Stomach (tissue), 8 donors: ENCODE measurements at regions not wholly inside any gene's neighbourhood (a gene's known extent, or its start where the extent isn't known, plus 50 kb on each side); places are given as distances from the start of the nearest gene placed in this dataset.

Source experiments
- DNase-seq, 2 donors: peaks; one replicate each; pipeline versions ENCODE4 v3.0.0 to v3.0.0-alpha.2; 2013 to 2019
- H3K27ac ChIP-seq, 5 donors: fragments of 200-600 bp in 4 of 5; sonication (generic) in 4 of 5; one replicate each; pipeline ENCODE4 v1.5.1; 2013 to 2019; ENCODE audit warnings: mild to moderate bottlenecking in 1 of 5, moderate library complexity in 1 of 5
- H3K27me3 ChIP-seq, 3 donors: fragments of 200-600 bp; sonication (generic); one replicate each; pipeline ENCODE4 v1.5.1; 2017 to 2019; ENCODE audit warnings: mixed run types in 1 of 3
- H3K36me3 ChIP-seq, 4 donors: fragments of 200-600 bp; sonication (generic); 1 replicate in 3 of 4; 2 replicates in 1 of 4; pipeline ENCODE4 v1.5.1; 2016 to 2019
- H3K4me1 ChIP-seq, 4 donors: fragments of 200-600 bp; sonication (generic); one replicate each; pipeline ENCODE4 v1.5.1; 2016 to 2019
- H3K4me3 ChIP-seq, 4 donors: fragments of 200-600 bp; sonication (generic) in 3 of 4; one replicate each; pipeline ENCODE4 v1.5.1; 2016 to 2019; ENCODE audit warnings: mild to moderate bottlenecking in 1 of 4
- H3K9me3 ChIP-seq, 4 donors: fragments of 200-600 bp; sonication (generic); one replicate each; pipeline ENCODE4 v1.5.1; 2016 to 2019
- EP300 ChIP-seq: sonication (generic); formaldehyde crosslinking; IDR thresholded peaks from one replicate; pipeline ENCODE4 v1.6.1; 2017; ENCODE audit warnings: antibody characterized with exemption
- POLR2A ChIP-seq, 4 donors: fragments of 450-650 bp; IDR thresholded peaks; one replicate each; pipeline ENCODE4 v1.6.1; 2016; ENCODE audit warnings: antibody characterized with exemption in 4 of 4, control low read depth in 2 of 4, mild to moderate bottlenecking in 1 of 4, moderate library complexity in 1 of 4
- POLR2AphosphoS5 ChIP-seq, 3 donors: sonication (generic); formaldehyde crosslinking; IDR thresholded peaks; one replicate each; pipeline ENCODE4 v1.6.1; 2016; ENCODE audit warnings: antibody characterized with exemption in 3 of 3
- WGBS, 5 donors: extraction: QIAGEN DNeasy Blood & Tissue Kit in 3 of 5; methylation state at CpG; one replicate each; pipeline versions ENCODE4 v1.1.5 to v1.1.7; 2013 to 2018; 5-methylcytosine and 5-hydroxymethylcytosine counted together
- intact Hi-C: fragments of 100-400 bp; cut with DNase I; formaldehyde crosslinking; loops from one replicate; pipeline ENCODE4 v1.15.1; 2023; ENCODE audit warnings: low total_unique reads
- TF ChIP-seq, protein P1 (sequence below), 7 experiments: fragments of 450-650 bp in 4 of 7; fragments of 200-600 bp in 3 of 7; sonication (generic) in 3 of 7; IDR thresholded peaks; one replicate each; pipeline ENCODE4 v1.5.1; 2016 to 2019; ENCODE audit warnings: antibody characterized with exemption in 7 of 7, control low read depth in 2 of 7, mild to moderate bottlenecking in 1 of 7
- donor health status: healthy with polysubstance abuse.
- donor health status: Bipolar disorder and iron deficiency.
- donor health status: healthy.

GRCh38 chr21:32113486-32113885, 165.4 kb downstream of the MIS18A start:
- Histone ChIP-seq H3K4me3 (no peak overlapping the region), H3K27ac (no peak overlapping the region), H3K36me3 (no peaks in the 10 kb centered on the region), H3K27me3 (no peaks in the 10 kb centered on the region), H3K9me3 (no peaks in the 10 kb centered on the region), H3K4me1 (no peaks in the 10 kb centered on the region)
- TF ChIP-seq, protein P1, sequence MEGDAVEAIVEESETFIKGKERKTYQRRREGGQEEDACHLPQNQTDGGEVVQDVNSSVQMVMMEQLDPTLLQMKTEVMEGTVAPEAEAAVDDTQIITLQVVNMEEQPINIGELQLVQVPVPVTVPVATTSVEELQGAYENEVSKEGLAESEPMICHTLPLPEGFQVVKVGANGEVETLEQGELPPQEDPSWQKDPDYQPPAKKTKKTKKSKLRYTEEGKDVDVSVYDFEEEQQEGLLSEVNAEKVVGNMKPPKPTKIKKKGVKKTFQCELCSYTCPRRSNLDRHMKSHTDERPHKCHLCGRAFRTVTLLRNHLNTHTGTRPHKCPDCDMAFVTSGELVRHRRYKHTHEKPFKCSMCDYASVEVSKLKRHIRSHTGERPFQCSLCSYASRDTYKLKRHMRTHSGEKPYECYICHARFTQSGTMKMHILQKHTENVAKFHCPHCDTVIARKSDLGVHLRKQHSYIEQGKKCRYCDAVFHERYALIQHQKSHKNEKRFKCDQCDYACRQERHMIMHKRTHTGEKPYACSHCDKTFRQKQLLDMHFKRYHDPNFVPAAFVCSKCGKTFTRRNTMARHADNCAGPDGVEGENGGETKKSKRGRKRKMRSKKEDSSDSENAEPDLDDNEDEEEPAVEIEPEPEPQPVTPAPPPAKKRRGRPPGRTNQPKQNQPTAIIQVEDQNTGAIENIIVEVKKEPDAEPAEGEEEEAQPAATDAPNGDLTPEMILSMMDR (IDR thresholded peaks at IDR 0.05), result no peak
- no peak for TF ChIP-seq POLR2AphosphoS5 (IDR thresholded peaks at IDR 0.05)
- TF ChIP-seq POLR2A (IDR thresholded peaks at IDR 0.05), result no peak
- TF ChIP-seq EP300, result no peak
- DNase-seq, result no peak
- 72 to 82% (median 75%) methylated on average over 3 of the region's 3 CpGs for WGBS, 5 donors
- intact Hi-C loops, result no loop called here

DNA sequence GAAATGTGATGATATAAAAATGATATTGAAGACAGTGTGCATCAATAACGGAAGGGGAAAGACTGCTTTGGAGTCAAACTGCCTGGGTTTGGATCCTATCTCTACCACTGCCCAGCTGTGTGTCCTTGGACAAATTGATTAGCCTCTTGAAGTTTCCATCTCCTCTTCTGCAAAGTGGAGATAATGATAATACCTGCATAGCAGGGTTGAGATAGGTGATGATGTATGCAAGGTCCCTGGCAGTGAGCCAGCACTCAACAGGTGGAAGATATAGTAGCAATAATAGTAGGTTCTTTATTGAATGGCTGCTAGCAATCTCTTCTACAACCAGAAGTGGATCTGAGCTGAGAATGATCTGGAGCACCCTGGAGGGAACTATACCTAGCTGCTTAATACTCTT, 166.7 kb downstream of the MIS18A start:
- Histone ChIP-seq H3K9me3 (no peaks in the 10 kb centered on the region), H3K36me3 (no peaks in the 10 kb centered on the region), H3K4me3 (no peak overlapping the region), H3K4me1 (no peaks in the 10 kb centered on the region), H3K27ac (no peak overlapping the region), H3K27me3 (no peaks in the 10 kb centered on the region)
- 79 to 90% (median 85%) methylated on average over 1 of the region's 1 CpG for WGBS, 5 donors
- no peak for DNase-seq
- intact Hi-C loops, result no loop called here
- no peak for TF ChIP-seq POLR2AphosphoS5 (IDR thresholded peaks at IDR 0.05)
- TF ChIP-seq POLR2A (IDR thresholded peaks at IDR 0.05), result no peak
- TF ChIP-seq, protein P1 (IDR thresholded peaks at IDR 0.05), result no peak
- no peak for TF ChIP-seq EP300

DNA sequence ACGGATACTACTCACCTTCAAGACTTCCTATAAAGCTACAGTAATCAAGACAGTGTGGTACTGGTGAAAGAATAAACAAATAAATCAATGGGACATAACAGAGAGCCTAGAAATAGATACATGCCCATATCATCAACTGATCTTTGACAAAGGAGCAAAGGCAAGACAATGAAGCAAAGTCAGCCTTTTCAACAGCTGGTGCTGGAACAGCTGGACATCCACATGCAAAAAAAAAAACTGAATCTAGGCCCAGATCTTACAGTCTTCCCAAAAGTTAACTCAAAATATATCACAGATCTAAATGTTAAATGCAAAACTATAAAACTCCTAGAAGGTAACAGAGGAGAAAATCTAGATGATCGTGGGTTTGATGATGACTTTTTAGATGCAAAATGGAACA, 170.3 kb downstream of the MIS18A start:
- Histone ChIP-seq H3K27ac (no peak overlapping the region), H3K4me1 (no peaks in the 10 kb centered on the region), H3K36me3 (no peaks in the 10 kb centered on the region), H3K27me3 (no peaks in the 10 kb centered on the region), H3K4me3 (no peak overlapping the region), H3K9me3 (no peaks in the 10 kb centered on the region)
- WGBS, 5 donors, result 87 to 93% (median 90%) methylated on average over 2 of the region's 2 CpGs
- intact Hi-C loops, result no loop called here
- DNase-seq, result no peak
- TF ChIP-seq EP300 (no peak), POLR2AphosphoS5 (IDR thresholded peaks at IDR 0.05) (no peak), POLR2A (IDR thresholded peaks at IDR 0.05) (no peak)
- TF ChIP-seq, protein P1 (IDR thresholded peaks at IDR 0.05), result no peak

- intact Hi-C loops, result no loop called here
- Histone ChIP-seq H3K9me3 (no peaks in the 10 kb centered on the region), H3K4me1 (peaks cover 0 to 7% (median 0%) of the 10 kb centered on the region in 4 donors), H3K4me3 (no peak overlapping the region), H3K27ac (no peak overlapping the region), H3K36me3 (no peaks in the 10 kb centered on the region), H3K27me3 (no peaks in the 10 kb centered on the region)
- WGBS, 5 donors, result 75 to 91% (median 90%) methylated on average over 1 of the region's 1 CpG
- DNase-seq, result no peak
- TF ChIP-seq POLR2AphosphoS5 (IDR thresholded peaks at IDR 0.05), result no peak
Observed at GRCh38 chr21:32103361-32103760, 175.5 kb downstream of the MIS18A start.

DNA sequence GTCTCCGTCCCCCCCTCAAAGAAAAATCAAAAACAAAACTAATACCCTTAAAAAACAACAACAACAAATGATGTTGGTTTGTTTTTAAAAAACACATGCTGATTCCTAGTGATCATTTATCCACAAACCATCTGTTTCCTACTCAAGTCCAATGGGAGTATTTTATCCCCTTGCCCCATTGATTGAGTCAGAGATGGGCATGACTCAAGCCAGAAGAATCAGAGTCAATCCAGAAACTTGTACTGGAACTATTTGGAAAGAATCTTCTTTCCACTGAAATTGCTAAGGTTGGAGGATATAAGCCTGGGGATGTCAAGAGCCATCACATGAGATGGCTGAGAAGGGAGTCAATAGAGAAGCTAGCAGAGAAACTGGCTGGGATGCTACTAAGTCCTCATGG, 176.4 kb downstream of the MIS18A start:
- no peaks in the 10 kb centered on the region for H3K36me3 ChIP-seq
- no peak overlapping the region for H3K27ac ChIP-seq
- TF ChIP-seq, protein P1 (IDR thresholded peaks at IDR 0.05), result no peak
- TF ChIP-seq POLR2AphosphoS5 (IDR thresholded peaks at IDR 0.05), result no peak
- no peak for TF ChIP-seq EP300
- TF ChIP-seq POLR2A (IDR thresholded peaks at IDR 0.05), result no peak
- 78 to 90% (median 83%) methylated on average over 1 of the region's 1 CpG for WGBS, 5 donors
- H3K4me1 ChIP-seq, result peaks cover 0 to 7% (median 0%) of the 10 kb centered on the region in 4 donors
- no peaks in the 10 kb centered on the region for H3K9me3 ChIP-seq
- intact Hi-C loops, result no loop called here
- H3K4me3 ChIP-seq, result no peak overlapping the region
- no peaks in the 10 kb centered on the region for H3K27me3 ChIP-seq
- no peak for DNase-seq
